CD4-positive, alpha-beta T cell (primary cell): ENCODE measurements at regions not wholly inside any gene's neighbourhood (a gene's known extent, or its start where the extent isn't known, plus 50 kb on each side); places are given as distances from the start of the nearest gene placed in this dataset.

Experiments used
- ATAC-seq: fragments of 200-7000 bp; cut with Tn5 transposase; one replicate; pipeline ENCODE4 v1.10.0; 2022; ENCODE audit warnings: mild to moderate bottlenecking; ENCODE audit not compliant: poor library complexity
- CTCF ChIA-PET: fragments of 350-600 bp; sonication (Branson Sonifier 250); formaldehyde crosslinking; loops from one replicate; lab custom pipeline; 2021; ENCODE audit warnings: antibody characterized with exemption, inconsistent platforms; lab: Charles Lee
- POLR2A ChIA-PET: fragments of 350-600 bp; sonication (Branson Sonifier 250); formaldehyde crosslinking; loops from one replicate; lab custom pipeline; 2021; ENCODE audit warnings: antibody characterized with exemption, inconsistent platforms; lab: Charles Lee
- DNase-seq, 14 experiments: peaks; one replicate each; pipeline ENCODE4 v3.0.0-alpha.2; 2013 to 2020; ENCODE audit warnings: mixed read lengths in 2 of 14
- H3K27ac ChIP-seq, 2 donors: one replicate each; pipeline versions ENCODE4 v1.5.1 to v1.7.0; 2013; ENCODE audit warnings: low read length in 2 of 2, low read depth in 1 of 2, mild to moderate bottlenecking in 1 of 2
- H3K27me3 ChIP-seq, 2 experiments: 1 replicate in 1 of 2; 2 replicates in 1 of 2; pipeline versions ENCODE4 v1.6.1 to v1.7.0; 2013; ENCODE audit warnings: low read length in 2 of 2, control low read depth in 1 of 2, mild to moderate bottlenecking in 1 of 2, moderate library complexity in 1 of 2; ENCODE audit not compliant: insufficient read depth in 2 of 2, control insufficient read depth in 1 of 2
- H3K36me3 ChIP-seq: one replicate; pipeline ENCODE4 v1.6.1; 2013; ENCODE audit warnings: low read length, control low read depth; ENCODE audit not compliant: insufficient read depth
- H3K4me1 ChIP-seq: one replicate; pipeline ENCODE4 v1.6.1; 2013; ENCODE audit warnings: low read length, control low read depth; ENCODE audit not compliant: insufficient read depth
- H3K4me3 ChIP-seq: one replicate; pipeline ENCODE4 v1.5.1; 2013; ENCODE audit warnings: mild to moderate bottlenecking, low read length, moderate library complexity
- H3K9me3 ChIP-seq, 2 experiments: 1 replicate in 1 of 2; 2 replicates in 1 of 2; pipeline versions ENCODE4 v1.6.1 to v1.7.0; 2013; ENCODE audit warnings: low read length in 2 of 2, mild to moderate bottlenecking in 2 of 2, control low read depth in 1 of 2, moderate library complexity in 1 of 2; ENCODE audit not compliant: control insufficient read depth in 1 of 2, insufficient read depth in 1 of 2
- H3K27ac Mint-ChIP-seq: one replicate; pipeline ENCODE4 v1.8.0; 2020; ENCODE audit warnings: mixed read lengths
- H3K27me3 Mint-ChIP-seq: one replicate; pipeline ENCODE4 v1.8.0; 2021; ENCODE audit warnings: mixed read lengths
- H3K36me3 Mint-ChIP-seq: one replicate; pipeline ENCODE4 v1.8.0; 2021; ENCODE audit warnings: low read depth, mixed read lengths
- H3K4me1 Mint-ChIP-seq: one replicate; pipeline ENCODE4 v1.8.0; 2021; ENCODE audit warnings: low read depth, mixed read lengths
- H3K4me3 Mint-ChIP-seq: one replicate; pipeline ENCODE4 v1.8.0; 2020; ENCODE audit warnings: mild to moderate bottlenecking, mixed read lengths
- H3K9me3 Mint-ChIP-seq: one replicate; pipeline ENCODE4 v1.8.0; 2020; ENCODE audit warnings: mixed read lengths
- intact Hi-C, 2 experiments: fragments of 100-400 bp; cut with DNase I in 1 of 2; cut with micrococcal nuclease in 1 of 2; formaldehyde crosslinking; loops; one replicate each; pipeline versions ENCODE4 v1.15.1 to v1.9.0; 2023 to 2025; cut with DNase I, micrococcal nuclease
- TF ChIP-seq, protein P1 (sequence below): fragments of 200-600 bp; IDR thresholded peaks from one replicate; pipeline ENCODE4 v1.8.0; 2022; ENCODE audit warnings: antibody characterized with exemption, mild to moderate bottlenecking

DNA sequence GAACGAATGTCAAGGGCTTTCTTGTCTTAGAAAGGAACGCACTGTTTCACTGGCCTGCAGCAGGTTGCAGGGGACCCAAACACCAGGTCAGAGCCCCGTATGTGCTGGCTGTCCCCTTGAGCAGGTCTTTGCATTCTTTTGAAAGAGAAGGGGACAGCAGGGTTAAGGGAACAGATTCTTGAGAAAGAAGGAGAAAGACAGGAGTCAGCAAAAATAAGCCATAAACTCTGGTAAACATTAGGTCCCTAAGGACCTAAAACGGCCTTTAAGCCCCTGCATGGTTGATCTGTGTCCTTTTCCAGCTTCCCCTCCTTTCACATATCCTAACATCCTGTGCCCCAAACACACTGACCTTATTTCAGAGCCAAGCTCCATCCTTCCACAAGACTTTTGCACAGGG, 190.8 kb upstream of the ADRA1B start:
- intact Hi-C loops, result no loop called here
- TF ChIP-seq, protein P1, sequence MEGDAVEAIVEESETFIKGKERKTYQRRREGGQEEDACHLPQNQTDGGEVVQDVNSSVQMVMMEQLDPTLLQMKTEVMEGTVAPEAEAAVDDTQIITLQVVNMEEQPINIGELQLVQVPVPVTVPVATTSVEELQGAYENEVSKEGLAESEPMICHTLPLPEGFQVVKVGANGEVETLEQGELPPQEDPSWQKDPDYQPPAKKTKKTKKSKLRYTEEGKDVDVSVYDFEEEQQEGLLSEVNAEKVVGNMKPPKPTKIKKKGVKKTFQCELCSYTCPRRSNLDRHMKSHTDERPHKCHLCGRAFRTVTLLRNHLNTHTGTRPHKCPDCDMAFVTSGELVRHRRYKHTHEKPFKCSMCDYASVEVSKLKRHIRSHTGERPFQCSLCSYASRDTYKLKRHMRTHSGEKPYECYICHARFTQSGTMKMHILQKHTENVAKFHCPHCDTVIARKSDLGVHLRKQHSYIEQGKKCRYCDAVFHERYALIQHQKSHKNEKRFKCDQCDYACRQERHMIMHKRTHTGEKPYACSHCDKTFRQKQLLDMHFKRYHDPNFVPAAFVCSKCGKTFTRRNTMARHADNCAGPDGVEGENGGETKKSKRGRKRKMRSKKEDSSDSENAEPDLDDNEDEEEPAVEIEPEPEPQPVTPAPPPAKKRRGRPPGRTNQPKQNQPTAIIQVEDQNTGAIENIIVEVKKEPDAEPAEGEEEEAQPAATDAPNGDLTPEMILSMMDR, result no peak
- no peak overlapping the region for H3K27ac Mint-ChIP-seq
- CTCF ChIA-PET, result no interaction called here
- Histone ChIP-seq H3K4me1 (no peaks in the 10 kb centered on the region), H3K36me3 (no peaks in the 10 kb centered on the region), H3K4me3 (no peak overlapping the region), H3K9me3 (no peaks in the 10 kb centered on the region), H3K27ac (no peak overlapping the region), H3K27me3 (no peaks in the 10 kb centered on the region)
- DNase-seq, result no peak
- peaks cover 4% of the 10 kb centered on the region for H3K27me3 Mint-ChIP-seq
- ATAC-seq, result no peak
- H3K4me1 Mint-ChIP-seq, result no peaks in the 10 kb centered on the region
- no peaks in the 10 kb centered on the region for H3K36me3 Mint-ChIP-seq
- POLR2A ChIA-PET, result interaction anchor here (1.1 kb wide), 1 partner anchor 20 kb away, joined by 3 read pairs; no protein-coding TSS in a partner anchor
- no peaks in the 10 kb centered on the region for H3K9me3 Mint-ChIP-seq
- H3K4me3 Mint-ChIP-seq, result no peak overlapping the region

- TF ChIP-seq, protein P1, result no peak
Measured at GRCh38 chr5:159727167-159727566, 189.1 kb upstream of the ADRA1B start.

DNA sequence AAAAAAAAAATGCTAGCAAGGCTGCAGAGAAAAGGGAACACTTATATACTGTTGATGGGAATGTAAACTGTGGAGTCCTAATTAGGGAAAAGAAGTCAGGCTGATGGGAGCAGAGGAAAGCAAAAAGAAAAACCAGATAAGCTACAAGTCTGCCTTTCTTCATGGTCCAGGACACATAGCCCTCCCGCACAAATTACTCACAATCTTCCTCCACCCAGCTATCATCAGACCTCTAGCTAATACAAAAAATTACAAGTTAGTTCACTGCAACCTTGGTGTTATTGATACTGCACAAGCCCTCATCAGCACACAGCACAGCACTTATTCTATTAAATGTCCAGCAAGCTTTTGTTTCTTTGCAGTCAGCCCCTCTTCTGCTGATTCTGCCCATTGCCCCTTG, 186.0 kb upstream of the ADRA1B start:
- Mint-ChIP-seq H3K4me1 (no peaks in the 10 kb centered on the region), H3K36me3 (no peaks in the 10 kb centered on the region), H3K9me3 (no peaks in the 10 kb centered on the region), H3K27ac (no peak overlapping the region), H3K27me3 (peaks cover 4% of the 10 kb centered on the region), H3K4me3 (no peak overlapping the region)
- ATAC-seq, result no peak
- H3K36me3 ChIP-seq, result no peaks in the 10 kb centered on the region
- no peaks in the 10 kb centered on the region for H3K27me3 ChIP-seq
- DNase-seq, result no peak
- no peaks in the 10 kb centered on the region for H3K4me1 ChIP-seq
- no peak overlapping the region for H3K27ac ChIP-seq
- POLR2A ChIA-PET, result no interaction called here
- no peak overlapping the region for H3K4me3 ChIP-seq
- no peaks in the 10 kb centered on the region for H3K9me3 ChIP-seq
- intact Hi-C loops, result no loop called here
- CTCF ChIA-PET, result no interaction called here
- TF ChIP-seq, protein P1, result no peak

More at GRCh38 chr5:159727167-159727566, 189.1 kb upstream of the ADRA1B start:
- POLR2A ChIA-PET, result no interaction called here
- intact Hi-C loops, result no loop called here
- no peak overlapping the region for H3K27ac ChIP-seq
- H3K27ac Mint-ChIP-seq, result no peak overlapping the region
- no peak overlapping the region for H3K4me3 Mint-ChIP-seq
- no peaks in the 10 kb centered on the region for H3K9me3 ChIP-seq
- H3K36me3 ChIP-seq, result no peaks in the 10 kb centered on the region
- H3K4me1 ChIP-seq, result no peaks in the 10 kb centered on the region
- H3K4me1 Mint-ChIP-seq, result no peaks in the 10 kb centered on the region
- DNase-seq (no peak), ATAC-seq (no peak)
- no peaks in the 10 kb centered on the region for H3K9me3 Mint-ChIP-seq
- CTCF ChIA-PET, result no interaction called here
- no peaks in the 10 kb centered on the region for H3K27me3 ChIP-seq
- no peaks in the 10 kb centered on the region for H3K36me3 Mint-ChIP-seq
- H3K27me3 Mint-ChIP-seq, result peaks cover 4% of the 10 kb centered on the region
- no peak overlapping the region for H3K4me3 ChIP-seq
